OCI-LY3 (cell line): ENCODE measurements at regions not wholly inside any gene's neighbourhood (a gene's known extent, or its start where the extent isn't known, plus 50 kb on each side); places are given as distances from the start of the nearest gene placed in this dataset.
A peak's percentile ranks its signal among the peaks of the same experiment; 100 is the strongest.

Experiments used
- H2AFZ ChIP-seq: fragments of 200-600, 300-600 bp; shearing (Covaris generic); 2 replicates; pipeline ENCODE4 v1.6.0; 2014; ENCODE audit warnings: antibody characterized with exemption, low read depth, low read length
- H3K27ac ChIP-seq: fragments of 200-600, 300-600 bp; sonication (generic); 2 replicates; pipeline ENCODE4 v1.5.1; 2014; ENCODE audit warnings: mild to moderate bottlenecking, low read length, moderate library complexity, mixed read lengths
- H3K27me3 ChIP-seq: fragments of 200-600, 300-600 bp; sonication (generic); 2 replicates; pipeline ENCODE4 v1.6.1; 2014; ENCODE audit warnings: low read depth, low read length, mixed read lengths
- H3K36me3 ChIP-seq: fragments of 200-600, 300-600 bp; sonication (generic); replicated peaks from 2 replicates; pipeline ENCODE3; 2014; ENCODE audit warnings: low read depth, low read length, mixed read lengths
- H3K4me1 ChIP-seq: fragments of 300-600, 200-600 bp; sonication (generic); 2 replicates; pipeline ENCODE4 v1.6.1; 2014; ENCODE audit warnings: low read length, mixed read lengths
- H3K4me2 ChIP-seq: fragments of 200-600, 300-600 bp; sonication (generic); 2 replicates; pipeline ENCODE4 v1.6.1; 2014; ENCODE audit warnings: low read length, mixed read lengths
- H3K4me3 ChIP-seq: fragments of 300-600, 200-600 bp; sonication (generic); 2 replicates; pipeline ENCODE4 v1.5.1; 2014; ENCODE audit warnings: antibody characterized with exemption, mild to moderate bottlenecking, low read length, moderate library complexity
- H3K79me2 ChIP-seq: fragments of 300-600, 200-600 bp; shearing (Covaris generic); 2 replicates; pipeline ENCODE4 v1.6.1; 2014; ENCODE audit warnings: mild to moderate bottlenecking, low read length, mixed read lengths
- H3K9ac ChIP-seq: fragments of 300-600, 200-600 bp; shearing (Covaris generic); 2 replicates; pipeline ENCODE4 v1.6.0; 2014; ENCODE audit warnings: mild to moderate bottlenecking, low read length, moderate library complexity
- H3K9me3 ChIP-seq: fragments of 200-600, 300-600 bp; shearing (Covaris generic); 2 replicates; pipeline ENCODE4 v1.6.1; 2014; ENCODE audit warnings: low read length, mixed read lengths; ENCODE audit not compliant: insufficient read depth
- H4K20me1 ChIP-seq: fragments of 200-600, 300-600 bp; sonication (generic); 2 replicates; pipeline ENCODE4 v1.6.1; 2016; ENCODE audit warnings: low read length, mixed read lengths; ENCODE audit not compliant: insufficient read depth
- EZH2phosphoT487 ChIP-seq: fragments of 200-600 bp; shearing (Covaris generic); IDR thresholded peaks from 2 replicates; pipeline ENCODE4 v1.6.1; 2018; ENCODE audit warnings: antibody characterized with exemption, mixed run types, low read depth
- TF ChIP-seq, protein P1 (sequence below): fragments of 200-600, 300-600 bp; sonication (generic); IDR thresholded peaks from 2 replicates; pipeline ENCODE4 v1.5.1; 2014; ENCODE audit warnings: antibody characterized with exemption, low read length, low read depth

DNA sequence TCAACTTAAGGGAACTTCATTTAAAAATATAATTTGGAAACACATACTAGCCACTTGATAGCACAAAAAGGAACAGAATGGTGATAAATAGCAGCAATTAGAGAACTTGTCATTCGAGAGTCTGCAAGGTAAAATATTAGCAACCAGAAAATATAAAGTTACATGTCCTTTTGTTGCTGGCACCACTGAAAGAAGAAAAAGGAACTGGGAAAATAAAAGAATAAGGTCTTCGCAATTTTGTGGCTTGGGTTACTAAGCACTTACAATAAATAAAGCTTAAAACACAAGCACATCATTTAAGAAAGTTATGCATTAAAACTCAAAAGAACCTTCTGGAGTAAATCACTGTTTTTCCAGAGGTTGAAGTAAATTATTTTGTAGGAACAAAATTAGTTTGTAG lies 149.9 kb upstream of the FBN2 start:
- Histone ChIP-seq H2AFZ (no peak overlapping the region), H3K27me3 (no peaks in the 10 kb centered on the region), H3K9me3 (no peaks in the 10 kb centered on the region), H3K9ac (no peak overlapping the region), H3K36me3 (no peaks in the 10 kb centered on the region), H3K27ac (no peak overlapping the region), H3K4me2 (no peak overlapping the region), H3K4me3 (no peak overlapping the region), H3K79me2 (no peaks in the 10 kb centered on the region), H4K20me1 (no peaks in the 10 kb centered on the region), H3K4me1 (no peaks in the 10 kb centered on the region)
- TF ChIP-seq, protein P1, sequence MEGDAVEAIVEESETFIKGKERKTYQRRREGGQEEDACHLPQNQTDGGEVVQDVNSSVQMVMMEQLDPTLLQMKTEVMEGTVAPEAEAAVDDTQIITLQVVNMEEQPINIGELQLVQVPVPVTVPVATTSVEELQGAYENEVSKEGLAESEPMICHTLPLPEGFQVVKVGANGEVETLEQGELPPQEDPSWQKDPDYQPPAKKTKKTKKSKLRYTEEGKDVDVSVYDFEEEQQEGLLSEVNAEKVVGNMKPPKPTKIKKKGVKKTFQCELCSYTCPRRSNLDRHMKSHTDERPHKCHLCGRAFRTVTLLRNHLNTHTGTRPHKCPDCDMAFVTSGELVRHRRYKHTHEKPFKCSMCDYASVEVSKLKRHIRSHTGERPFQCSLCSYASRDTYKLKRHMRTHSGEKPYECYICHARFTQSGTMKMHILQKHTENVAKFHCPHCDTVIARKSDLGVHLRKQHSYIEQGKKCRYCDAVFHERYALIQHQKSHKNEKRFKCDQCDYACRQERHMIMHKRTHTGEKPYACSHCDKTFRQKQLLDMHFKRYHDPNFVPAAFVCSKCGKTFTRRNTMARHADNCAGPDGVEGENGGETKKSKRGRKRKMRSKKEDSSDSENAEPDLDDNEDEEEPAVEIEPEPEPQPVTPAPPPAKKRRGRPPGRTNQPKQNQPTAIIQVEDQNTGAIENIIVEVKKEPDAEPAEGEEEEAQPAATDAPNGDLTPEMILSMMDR = no peak
- TF ChIP-seq EZH2phosphoT487 = no peak

DNA sequence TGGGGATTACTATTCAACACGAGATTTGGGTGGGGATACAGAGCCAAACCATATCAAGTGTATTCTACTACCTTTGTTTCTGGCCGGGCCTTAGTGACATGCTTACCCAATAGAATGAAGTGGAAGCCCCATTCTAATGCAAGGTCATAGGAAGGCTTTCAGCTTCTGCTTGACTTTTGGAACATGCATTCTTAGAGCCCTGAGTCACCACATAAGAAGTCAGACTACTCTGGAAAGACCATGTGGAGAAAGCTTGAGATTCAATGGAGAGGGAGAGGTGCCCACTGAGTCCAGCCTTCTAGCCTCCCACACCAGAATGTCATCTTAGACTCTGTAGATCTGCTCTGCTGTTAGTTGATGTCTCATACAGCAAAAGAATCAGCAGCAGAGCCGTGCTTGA lies 155.7 kb upstream of the FBN2 start:
- Histone ChIP-seq H3K9me3 (no peaks in the 10 kb centered on the region), H3K27me3 (no peaks in the 10 kb centered on the region), H3K4me2 (no peak overlapping the region), H3K27ac (no peak overlapping the region), H3K9ac (no peak overlapping the region), H3K36me3 (no peaks in the 10 kb centered on the region), H3K4me3 (no peak overlapping the region), H2AFZ (no peak overlapping the region), H4K20me1 (no peaks in the 10 kb centered on the region), H3K79me2 (no peaks in the 10 kb centered on the region), H3K4me1 (no peaks in the 10 kb centered on the region)
- no peak for TF ChIP-seq EZH2phosphoT487
- TF ChIP-seq, protein P1 = no peak

DNA sequence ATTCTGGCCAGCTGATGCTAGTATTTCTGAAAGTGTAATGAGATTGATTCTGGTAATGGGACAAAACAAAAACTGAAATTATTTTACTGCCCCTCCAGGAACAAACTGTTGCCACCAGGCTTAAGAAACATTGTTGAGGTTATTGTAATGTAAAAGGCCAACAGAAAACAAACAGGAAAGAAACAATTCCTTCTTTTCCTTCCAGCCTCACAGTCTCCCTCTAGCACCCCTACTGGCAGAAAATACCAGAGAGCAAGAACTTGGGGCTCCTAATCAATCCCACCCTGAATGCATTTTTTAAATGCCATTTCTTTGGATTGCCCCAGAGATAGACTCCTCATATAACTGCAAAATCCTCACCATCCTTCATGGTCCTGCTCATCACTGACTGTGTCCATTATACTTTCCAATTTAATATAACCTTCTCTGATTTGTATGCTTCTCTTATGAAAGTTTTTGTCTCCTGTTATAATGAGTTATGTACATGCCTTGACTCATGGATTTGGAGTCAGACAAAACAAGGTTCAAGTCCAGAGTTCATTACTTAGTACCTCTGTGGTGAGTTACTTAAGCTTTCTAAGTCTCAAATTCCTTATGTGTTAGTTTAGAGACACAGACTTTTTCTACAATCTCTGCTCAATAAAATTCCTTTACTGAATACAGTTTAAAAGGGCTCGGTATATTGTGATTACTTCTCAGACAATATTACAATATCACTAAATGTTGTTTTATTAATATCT lies 157.9 kb upstream of the FBN2 start:
- H3K27me3 ChIP-seq = no peaks in the 10 kb centered on the region
- H2AFZ ChIP-seq = no peak overlapping the region
- no peak overlapping the region for H3K27ac ChIP-seq
- H3K4me3 ChIP-seq = no peak overlapping the region
- H3K4me2 ChIP-seq = no peak overlapping the region
- no peak overlapping the region for H3K9ac ChIP-seq
- H3K9me3 ChIP-seq = no peaks in the 10 kb centered on the region
- no peaks in the 10 kb centered on the region for H3K79me2 ChIP-seq
- H3K4me1 ChIP-seq = no peaks in the 10 kb centered on the region
- no peaks in the 10 kb centered on the region for H4K20me1 ChIP-seq
- H3K36me3 ChIP-seq = no peaks in the 10 kb centered on the region
- TF ChIP-seq, protein P1 = peak; percentile 29
- TF ChIP-seq EZH2phosphoT487 = no peak

DNA sequence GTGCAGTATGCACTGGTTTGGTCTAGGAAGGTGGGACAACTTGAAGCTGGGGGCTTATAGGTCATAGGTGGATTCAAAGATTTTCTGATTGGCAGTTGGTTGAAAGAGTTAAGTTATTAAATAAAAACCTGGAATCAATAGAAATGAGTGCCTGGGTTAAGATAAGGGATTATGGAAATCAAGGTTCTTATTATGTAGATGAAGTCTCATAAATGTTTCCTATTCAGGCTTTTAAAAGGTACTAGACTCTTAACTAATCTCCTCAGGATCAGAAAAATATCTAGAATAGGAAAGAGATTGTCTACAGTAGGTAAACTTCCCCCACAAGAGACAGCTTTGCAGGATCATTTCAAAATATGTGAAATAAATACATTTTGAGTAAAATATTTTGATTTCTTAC lies 163.3 kb upstream of the FBN2 start:
- H3K27ac ChIP-seq = no peak overlapping the region

More for the DNA sequence above, 163.3 kb upstream of the FBN2 start:
- Histone ChIP-seq H3K79me2 (no peaks in the 10 kb centered on the region), H3K4me3 (no peak overlapping the region), H3K4me2 (no peak overlapping the region), H3K27me3 (no peaks in the 10 kb centered on the region), H3K36me3 (no peaks in the 10 kb centered on the region), H4K20me1 (no peaks in the 10 kb centered on the region), H3K4me1 (no peaks in the 10 kb centered on the region), H3K9ac (no peak overlapping the region), H2AFZ (no peak overlapping the region), H3K9me3 (no peaks in the 10 kb centered on the region)
- TF ChIP-seq, protein P1 = no peak
- no peak for TF ChIP-seq EZH2phosphoT487
